Peyer's patch (tissue), 4 donors: ENCODE measurements at regions not wholly inside any gene's neighbourhood (a gene's known extent, or its start where the extent isn't known, plus 50 kb on each side); places are given as distances from the start of the nearest gene placed in this dataset.
"Not testable (repeated sequence)": the region's sequence is repeated elsewhere in the genome, so short reads cannot be mapped to it uniquely, and the experiment has no call there.

Experiments used
- DNase-seq, 3 donors: peaks; one replicate each; pipeline ENCODE4 v3.0.0-alpha.2; 2017 to 2019
- H3K27ac ChIP-seq, 4 donors: fragments of 200-600 bp; sonication (generic); one replicate each; pipeline ENCODE4 v1.5.1; 2016 to 2019
- H3K27me3 ChIP-seq, 2 donors: fragments of 200-600 bp; sonication (generic); one replicate each; pipeline ENCODE4 v1.5.1; 2019
- H3K36me3 ChIP-seq, 3 donors: fragments of 200-600 bp; sonication (generic); one replicate each; pipeline ENCODE4 v1.5.1; 2016 to 2019
- H3K4me1 ChIP-seq, 4 donors: fragments of 200-600 bp; sonication (generic); one replicate each; pipeline ENCODE4 v1.5.1; 2016 to 2019
- H3K4me3 ChIP-seq, 4 donors: fragments of 200-600 bp; sonication (generic); 1 replicate in 3 of 4; 2 replicates in 1 of 4; pipeline ENCODE4 v1.5.1; 2016 to 2019; ENCODE audit warnings: mild to moderate bottlenecking in 1 of 4
- H3K9me3 ChIP-seq, 4 donors: fragments of 200-600 bp; sonication (generic); one replicate each; pipeline ENCODE4 v1.5.1; 2016 to 2019; ENCODE audit warnings: mild to moderate bottlenecking in 1 of 4
- POLR2A ChIP-seq, 2 donors: fragments of 450-650 bp; IDR thresholded peaks; one replicate each; pipeline ENCODE4 v1.5.1; 2017; ENCODE audit warnings: antibody characterized with exemption in 2 of 2, mild to moderate bottlenecking in 2 of 2, moderate library complexity in 2 of 2
- TF ChIP-seq, protein P1 (sequence below), 6 experiments: fragments of 450-650 bp in 4 of 6; fragments of 200-600 bp in 2 of 6; sonication (generic) in 1 of 6; IDR thresholded peaks; one replicate each; pipeline ENCODE4 v1.5.1; 2017 to 2019; ENCODE audit warnings: antibody characterized with exemption in 6 of 6, mild to moderate bottlenecking in 3 of 6, moderate library complexity in 1 of 6

DNA sequence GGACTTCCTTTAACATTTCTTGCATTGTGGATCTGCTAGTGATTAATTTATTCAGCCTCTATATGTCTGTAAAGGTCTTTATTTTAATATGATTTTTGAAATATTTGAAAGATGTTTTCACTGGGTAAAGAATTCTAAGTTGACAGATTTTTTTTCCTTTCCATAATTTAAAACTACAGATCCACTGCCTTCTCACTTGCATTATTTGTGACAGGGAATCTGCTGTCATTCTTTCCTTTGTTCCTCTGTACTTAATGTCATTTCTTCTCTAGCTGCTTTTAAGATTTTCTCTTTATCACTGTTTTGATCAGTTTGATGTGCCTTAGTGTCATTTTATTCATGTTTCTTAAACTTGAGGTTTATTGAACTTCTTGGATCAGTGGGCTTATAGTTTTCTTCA, 159.9 kb downstream of the CYB561 start:
- Histone ChIP-seq H3K4me3 (no peak overlapping the region), H3K36me3 (no peaks in the 10 kb centered on the region), H3K27ac (no peak overlapping the region), H3K9me3 (peaks cover 0 to 12% (median 0%) of the 10 kb centered on the region in 4 donors), H3K4me1 (no peaks in the 10 kb centered on the region), H3K27me3 (no peaks in the 10 kb centered on the region)
- no peak for DNase-seq
- TF ChIP-seq POLR2A (IDR thresholded peaks at IDR 0.05), result no peak
- TF ChIP-seq, protein P1, sequence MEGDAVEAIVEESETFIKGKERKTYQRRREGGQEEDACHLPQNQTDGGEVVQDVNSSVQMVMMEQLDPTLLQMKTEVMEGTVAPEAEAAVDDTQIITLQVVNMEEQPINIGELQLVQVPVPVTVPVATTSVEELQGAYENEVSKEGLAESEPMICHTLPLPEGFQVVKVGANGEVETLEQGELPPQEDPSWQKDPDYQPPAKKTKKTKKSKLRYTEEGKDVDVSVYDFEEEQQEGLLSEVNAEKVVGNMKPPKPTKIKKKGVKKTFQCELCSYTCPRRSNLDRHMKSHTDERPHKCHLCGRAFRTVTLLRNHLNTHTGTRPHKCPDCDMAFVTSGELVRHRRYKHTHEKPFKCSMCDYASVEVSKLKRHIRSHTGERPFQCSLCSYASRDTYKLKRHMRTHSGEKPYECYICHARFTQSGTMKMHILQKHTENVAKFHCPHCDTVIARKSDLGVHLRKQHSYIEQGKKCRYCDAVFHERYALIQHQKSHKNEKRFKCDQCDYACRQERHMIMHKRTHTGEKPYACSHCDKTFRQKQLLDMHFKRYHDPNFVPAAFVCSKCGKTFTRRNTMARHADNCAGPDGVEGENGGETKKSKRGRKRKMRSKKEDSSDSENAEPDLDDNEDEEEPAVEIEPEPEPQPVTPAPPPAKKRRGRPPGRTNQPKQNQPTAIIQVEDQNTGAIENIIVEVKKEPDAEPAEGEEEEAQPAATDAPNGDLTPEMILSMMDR (IDR thresholded peaks at IDR 0.05), result no peak

- H3K36me3 ChIP-seq, H3K27me3 ChIP-seq, DNase-seq, H3K4me3 ChIP-seq, H3K27ac ChIP-seq, H3K4me1 ChIP-seq: not testable (repeated sequence)
- H3K9me3 ChIP-seq, result peaks cover 0 to 12% (median 0%) of the 10 kb centered on the region in 4 donors
Measured at GRCh38 chr17:63287006-63287405, 159.1 kb downstream of the CYB561 start.

GRCh38 chr17:63289931-63290330, 156.2 kb downstream of the CYB561 start:
- no peaks in the 10 kb centered on the region for H3K4me1 ChIP-seq
- H3K27me3 ChIP-seq, result no peaks in the 10 kb centered on the region
- H3K27ac ChIP-seq, result no peak overlapping the region
- H3K4me3 ChIP-seq, result no peak overlapping the region
- TF ChIP-seq, protein P1 (IDR thresholded peaks at IDR 0.05), result no peak
- no peak for TF ChIP-seq POLR2A (IDR thresholded peaks at IDR 0.05)
- H3K9me3 ChIP-seq, result peaks cover 0 to 12% (median 0%) of the 10 kb centered on the region in 4 donors
- no peaks in the 10 kb centered on the region for H3K36me3 ChIP-seq
- no peak for DNase-seq

GRCh38 chr17:63290351-63290750, 155.8 kb downstream of the CYB561 start:
- no peak overlapping the region for H3K27ac ChIP-seq

GRCh38 chr17:63290784-63291183, 155.3 kb downstream of the CYB561 start:
- Histone ChIP-seq H3K4me1 (no peaks in the 10 kb centered on the region), H3K4me3 (no peak overlapping the region), H3K27ac (no peak overlapping the region), H3K27me3 (no peaks in the 10 kb centered on the region), H3K36me3 (no peaks in the 10 kb centered on the region), H3K9me3 (peaks cover 0 to 11% (median 0%) of the 10 kb centered on the region in 4 donors)
- no peak for TF ChIP-seq POLR2A (IDR thresholded peaks at IDR 0.05)
- TF ChIP-seq, protein P1 (IDR thresholded peaks at IDR 0.05), result no peak
- no peak for DNase-seq

More at GRCh38 chr17:63290351-63290750, 155.8 kb downstream of the CYB561 start:
- no peaks in the 10 kb centered on the region for H3K4me1 ChIP-seq
- H3K4me3 ChIP-seq, result no peak overlapping the region
- no peaks in the 10 kb centered on the region for H3K36me3 ChIP-seq
- DNase-seq, result no peak
- peaks cover 0 to 12% (median 0%) of the 10 kb centered on the region in 4 donors for H3K9me3 ChIP-seq
- H3K27me3 ChIP-seq, result no peaks in the 10 kb centered on the region
- TF ChIP-seq, protein P1 (IDR thresholded peaks at IDR 0.05), result no peak

DNA sequence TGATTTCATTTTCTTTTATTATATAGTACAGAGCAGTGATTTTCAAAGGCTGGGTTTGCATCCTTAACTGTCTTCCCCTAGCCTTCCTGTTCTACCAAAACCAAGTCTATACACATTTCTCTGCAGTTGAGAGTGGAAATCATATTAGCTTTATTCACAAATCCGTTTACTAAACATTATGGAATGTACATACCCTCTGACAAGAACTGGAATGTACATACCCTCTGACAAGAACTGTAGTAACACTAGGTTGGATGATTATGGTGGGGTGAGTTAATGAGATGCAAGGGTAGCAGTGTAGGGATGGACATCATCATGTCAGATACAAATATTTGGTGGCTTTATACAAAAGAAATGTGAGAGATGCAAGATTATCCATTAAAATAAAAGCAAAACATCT, 154.8 kb downstream of the CYB561 start:
- Histone ChIP-seq H3K27ac (no peak overlapping the region), H3K36me3 (no peaks in the 10 kb centered on the region), H3K4me1 (no peaks in the 10 kb centered on the region), H3K4me3 (no peak overlapping the region), H3K27me3 (no peaks in the 10 kb centered on the region), H3K9me3 (peaks cover 0 to 7% (median 0%) of the 10 kb centered on the region in 4 donors)
- TF ChIP-seq, protein P1 (IDR thresholded peaks at IDR 0.05), result no peak
- TF ChIP-seq POLR2A (IDR thresholded peaks at IDR 0.05), result no peak
- DNase-seq, result no peak
